OCI-LY3 (cell line): ENCODE measurements at regions not wholly inside any gene's neighbourhood (a gene's known extent, or its start where the extent isn't known, plus 50 kb on each side); places are given as distances from the start of the nearest gene placed in this dataset.

ENCODE experiments used
- EZH2phosphoT487 ChIP-seq: fragments of 200-600 bp; shearing (Covaris generic); IDR thresholded peaks from 2 replicates; pipeline ENCODE4 v1.6.1; 2018; ENCODE audit warnings: antibody characterized with exemption, mixed run types, low read depth
- TF ChIP-seq, protein P1 (sequence below): fragments of 200-600, 300-600 bp; sonication (generic); IDR thresholded peaks from 2 replicates; pipeline ENCODE4 v1.5.1; 2014; ENCODE audit warnings: antibody characterized with exemption, low read length, low read depth

GRCh38 chr2:180442860-180443644 is 436.0 kb upstream of the CWC22 start:
- TF ChIP-seq, protein P1, sequence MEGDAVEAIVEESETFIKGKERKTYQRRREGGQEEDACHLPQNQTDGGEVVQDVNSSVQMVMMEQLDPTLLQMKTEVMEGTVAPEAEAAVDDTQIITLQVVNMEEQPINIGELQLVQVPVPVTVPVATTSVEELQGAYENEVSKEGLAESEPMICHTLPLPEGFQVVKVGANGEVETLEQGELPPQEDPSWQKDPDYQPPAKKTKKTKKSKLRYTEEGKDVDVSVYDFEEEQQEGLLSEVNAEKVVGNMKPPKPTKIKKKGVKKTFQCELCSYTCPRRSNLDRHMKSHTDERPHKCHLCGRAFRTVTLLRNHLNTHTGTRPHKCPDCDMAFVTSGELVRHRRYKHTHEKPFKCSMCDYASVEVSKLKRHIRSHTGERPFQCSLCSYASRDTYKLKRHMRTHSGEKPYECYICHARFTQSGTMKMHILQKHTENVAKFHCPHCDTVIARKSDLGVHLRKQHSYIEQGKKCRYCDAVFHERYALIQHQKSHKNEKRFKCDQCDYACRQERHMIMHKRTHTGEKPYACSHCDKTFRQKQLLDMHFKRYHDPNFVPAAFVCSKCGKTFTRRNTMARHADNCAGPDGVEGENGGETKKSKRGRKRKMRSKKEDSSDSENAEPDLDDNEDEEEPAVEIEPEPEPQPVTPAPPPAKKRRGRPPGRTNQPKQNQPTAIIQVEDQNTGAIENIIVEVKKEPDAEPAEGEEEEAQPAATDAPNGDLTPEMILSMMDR = no peak
- no peak for TF ChIP-seq EZH2phosphoT487
